A673 (cell line): ENCODE measurements at regions not wholly inside any gene's neighbourhood (a gene's known extent, or its start where the extent isn't known, plus 50 kb on each side); places are given as distances from the start of the nearest gene placed in this dataset.

ENCODE experiments used
- EZH2 ChIP-seq: fragments of 200-600 bp; sonication (generic); IDR thresholded peaks from 2 replicates; pipeline ENCODE4 v1.6.1; 2017; ENCODE audit warnings: borderline replicate concordance, low read depth, mild to moderate bottlenecking, mixed read lengths, antibody characterized with exemption, low read length; ENCODE audit not compliant: poor library complexity, severe bottlenecking
- TF ChIP-seq, protein P1 (sequence below): fragments of 300-800, 200-600 bp; sonication (generic); conservative IDR thresholded peaks from 2 replicates; pipeline ENCODE4 v1.5.1; 2017; ENCODE audit warnings: low read depth, mild to moderate bottlenecking, antibody characterized with exemption, low read length, moderate library complexity, mixed read lengths

DNA sequence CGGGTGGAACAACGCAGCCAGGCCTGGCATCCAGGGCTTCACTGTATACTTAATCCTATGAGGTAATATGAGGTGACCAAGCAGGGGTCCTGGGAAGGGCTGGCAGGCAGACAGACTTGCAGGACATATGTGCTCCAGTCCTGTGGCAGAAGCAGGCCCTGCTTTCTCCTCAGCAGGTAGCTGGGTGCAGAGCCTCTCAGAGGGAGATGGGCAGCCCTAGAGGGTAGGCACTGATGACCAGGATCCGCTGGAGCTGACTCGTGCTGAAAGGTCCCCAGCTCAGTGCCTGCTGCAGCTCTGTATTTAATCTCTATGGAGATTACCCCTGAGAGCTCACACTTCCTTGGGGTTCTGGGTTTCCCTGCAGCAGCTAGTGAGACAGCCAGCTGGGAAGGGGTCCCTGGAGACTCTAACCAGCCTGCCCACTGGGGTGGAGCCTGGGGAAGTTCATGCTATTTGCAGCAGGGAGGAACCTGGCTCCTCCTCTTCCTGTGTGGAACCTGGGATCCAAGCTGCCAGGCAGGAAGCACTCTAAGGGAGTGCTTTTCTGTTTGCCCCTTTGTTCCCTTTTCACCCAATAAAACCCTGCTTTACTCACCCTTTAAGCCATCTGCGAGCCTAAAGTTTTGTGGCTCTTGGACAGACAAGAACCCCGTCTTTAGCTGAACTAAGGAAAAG lies 339.2 kb downstream of the DCAF12L2 start:
- no peak for TF ChIP-seq EZH2
- TF ChIP-seq, protein P1, sequence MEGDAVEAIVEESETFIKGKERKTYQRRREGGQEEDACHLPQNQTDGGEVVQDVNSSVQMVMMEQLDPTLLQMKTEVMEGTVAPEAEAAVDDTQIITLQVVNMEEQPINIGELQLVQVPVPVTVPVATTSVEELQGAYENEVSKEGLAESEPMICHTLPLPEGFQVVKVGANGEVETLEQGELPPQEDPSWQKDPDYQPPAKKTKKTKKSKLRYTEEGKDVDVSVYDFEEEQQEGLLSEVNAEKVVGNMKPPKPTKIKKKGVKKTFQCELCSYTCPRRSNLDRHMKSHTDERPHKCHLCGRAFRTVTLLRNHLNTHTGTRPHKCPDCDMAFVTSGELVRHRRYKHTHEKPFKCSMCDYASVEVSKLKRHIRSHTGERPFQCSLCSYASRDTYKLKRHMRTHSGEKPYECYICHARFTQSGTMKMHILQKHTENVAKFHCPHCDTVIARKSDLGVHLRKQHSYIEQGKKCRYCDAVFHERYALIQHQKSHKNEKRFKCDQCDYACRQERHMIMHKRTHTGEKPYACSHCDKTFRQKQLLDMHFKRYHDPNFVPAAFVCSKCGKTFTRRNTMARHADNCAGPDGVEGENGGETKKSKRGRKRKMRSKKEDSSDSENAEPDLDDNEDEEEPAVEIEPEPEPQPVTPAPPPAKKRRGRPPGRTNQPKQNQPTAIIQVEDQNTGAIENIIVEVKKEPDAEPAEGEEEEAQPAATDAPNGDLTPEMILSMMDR: no peak
